K562 (cell line): ENCODE measurements at regions not wholly inside any gene's neighbourhood (a gene's known extent, or its start where the extent isn't known, plus 50 kb on each side); places are given as distances from the start of the nearest gene placed in this dataset.

Experiments used
- ATAC-seq: fragments of 200-7000 bp; cut with Tn5 transposase; 3 replicates; pipeline ENCODE4 v1.9.1; 2020; ENCODE audit warnings: moderate library complexity
- BruUV-seq: library from RNA; stranded (reverse); fragments of 400-500 nt; replicated peaks from 2 replicates; lab custom pipeline; 2021; lab: Mats Ljungman, UMichigan
- CTCF ChIA-PET: fragments of 300-600 bp; formaldehyde crosslinking; extraction: SDS; loops from one replicate; lab custom pipeline; 2021; ENCODE audit warnings: low intra/inter-chr PET ratio; lab: Yijun Ruan, JAX
- POLR2A ChIA-PET: fragments of 300-600, 350-650 bp; sonication (Branson Sonifier 250); formaldehyde crosslinking; extraction: SDS; loops from one replicate; lab custom pipeline; 2021; ENCODE audit warnings: antibody characterized with exemption, inconsistent platforms; lab: Yijun Ruan, JAX
- DNase-seq, 4 experiments: peaks; one replicate each; pipeline versions ENCODE4 v3.0.0 to v3.0.0-alpha.2; 2011 to 2018; ENCODE audit warnings: low spot score in 3 of 4, mixed read lengths in 3 of 4; ENCODE audit errors: extremely low read depth in 1 of 4
- FAIRE-seq: peaks from 2 replicates; lab custom pipeline; 2011; peaks lifted over from hg19 to GRCh38; lab: Jason Lieb, UNC
- H2AFZ ChIP-seq: 2 replicates; pipeline ENCODE4 v1.6.0; 2011; ENCODE audit warnings: low read depth, low read length, control low read depth, inconsistent platforms
- H3K27ac ChIP-seq: fragments of 200-600 bp; 3 replicates; pipeline ENCODE4 v1.8.0; 2011; ENCODE audit warnings: low read depth, mild to moderate bottlenecking, control low read depth, inconsistent platforms, low read length, moderate library complexity, mixed read lengths; ENCODE audit errors: extremely low read depth
- H3K27me3 ChIP-seq, 2 experiments: fragments of 300-600 bp in 1 of 2; 2 replicates in 1 of 2; 3 replicates in 1 of 2; pipeline versions ENCODE4 v1.6.0 to v1.8.0; 2011; ENCODE audit warnings: inconsistent platforms in 2 of 2, low read length in 2 of 2, mild to moderate bottlenecking in 1 of 2, mixed read lengths in 1 of 2, moderate library complexity in 1 of 2; ENCODE audit not compliant: control insufficient read depth in 2 of 2, insufficient read depth in 2 of 2
- H3K36me3 ChIP-seq: fragments of 300-600 bp; 3 replicates; pipeline ENCODE4 v1.8.0; 2011; ENCODE audit warnings: mild to moderate bottlenecking, low read length, inconsistent platforms; ENCODE audit not compliant: control insufficient read depth, insufficient read depth
- H3K4me1 ChIP-seq, 2 experiments: fragments of 200-600 bp in 1 of 2; replicated peaks in 1 of 2; 2 replicates in 1 of 2; 3 replicates in 1 of 2; pipeline versions ENCODE4 v1.5.1 to v1.8.0; 2011; ENCODE audit warnings: inconsistent platforms in 2 of 2, low read length in 2 of 2, mild to moderate bottlenecking in 1 of 2, mixed read lengths in 1 of 2, moderate library complexity in 1 of 2; ENCODE audit not compliant: control insufficient read depth in 2 of 2, insufficient read depth in 2 of 2
- H3K4me2 ChIP-seq: 2 replicates; pipeline ENCODE4 v1.6.1; 2011; ENCODE audit warnings: low read length, control low read depth, inconsistent platforms, mixed read lengths; ENCODE audit not compliant: insufficient read depth
- H3K4me3 ChIP-seq: fragments of 200-600 bp; sonication (generic), shearing (Covaris generic); 2 replicates; pipeline ENCODE4 v1.5.1; 2016; ENCODE audit warnings: control low read depth, inconsistent platforms
- H3K79me2 ChIP-seq: fragments of 200-600 bp; 3 replicates; pipeline ENCODE4 v1.8.0; 2011; ENCODE audit warnings: low read length, inconsistent platforms; ENCODE audit not compliant: control insufficient read depth, insufficient read depth
- H3K9ac ChIP-seq, 2 experiments: 2 replicates each; pipeline versions ENCODE4 v1.6.0 to v1.6.1; 2011; ENCODE audit warnings: low read depth in 2 of 2, low read length in 2 of 2, control low read depth in 1 of 2, inconsistent platforms in 1 of 2, mild to moderate bottlenecking in 1 of 2, mixed read lengths in 1 of 2; ENCODE audit not compliant: insufficient read depth in 1 of 2
- H3K9me1 ChIP-seq: one replicate; pipeline ENCODE4 v1.6.0; 2011; ENCODE audit warnings: inconsistent platforms, mild to moderate bottlenecking, low read length, moderate library complexity; ENCODE audit not compliant: control insufficient read depth, insufficient read depth
- H3K9me3 ChIP-seq: replicated peaks from 2 replicates; pipeline ENCODE4 v1.5.1; 2011; ENCODE audit warnings: low read depth, low read length, inconsistent platforms; ENCODE audit not compliant: control insufficient read depth, insufficient read depth
- H4K20me1 ChIP-seq: replicated peaks from 2 replicates; pipeline ENCODE4 v1.6.1; 2011; ENCODE audit warnings: low read length, inconsistent platforms, mixed read lengths; ENCODE audit not compliant: control insufficient read depth, insufficient read depth
- ARID3B ChIP-seq: fragments of 250-450 bp; sonication (Bioruptor Pico); IDR thresholded peaks from 2 replicates; pipeline ENCODE4 v1.4.0; 2020; ENCODE audit warnings: borderline replicate concordance
- BRD4 ChIP-seq: fragments of 200-600 bp; sonication (generic); IDR thresholded peaks from 2 replicates; pipeline ENCODE4 v1.6.1; 2017; ENCODE audit warnings: inconsistent platforms
- E2F8 ChIP-seq: fragments of 450-650 bp; IDR thresholded peaks from 2 replicates; pipeline ENCODE4 v1.7.1; 2018; ENCODE audit warnings: mild to moderate bottlenecking, low read depth; ENCODE audit not compliant: partially characterized antibody
- FOXK1 ChIP-seq: sonication (generic); formaldehyde crosslinking; IDR thresholded peaks from 2 replicates; pipeline ENCODE4 v1.8.0; 2022; ENCODE audit warnings: missing genetic modification reagents, mild to moderate bottlenecking, borderline replicate concordance
- MLLT1 ChIP-seq, 2 experiments: fragments of 450-650 bp; IDR thresholded peaks; 2 replicates each; pipeline ENCODE4 v1.6.1; 2016
- MXD1 ChIP-seq: fragments of 250-450 bp; sonication (Bioruptor Pico); IDR thresholded peaks from 2 replicates; pipeline ENCODE4 v1.8.0; 2021; ENCODE audit warnings: borderline replicate concordance, mild to moderate bottlenecking, moderate library complexity; ENCODE audit not compliant: poor library complexity, severe bottlenecking
- POLR3G ChIP-seq: IDR thresholded peaks from 2 replicates; pipeline ENCODE4 v1.6.1; 2011; ENCODE audit not compliant: insufficient read length, insufficient replicate concordance; ENCODE audit errors: extremely low read depth
- RBM17 ChIP-seq: fragments of 200-400 bp; formaldehyde crosslinking; IDR thresholded peaks from 2 replicates; pipeline ENCODE4 v1.6.1; 2017; ENCODE audit warnings: low read depth, mild to moderate bottlenecking, low read length, borderline replicate concordance
- SPI1 ChIP-seq: IDR thresholded peaks from 2 replicates; pipeline ENCODE4 v1.6.1; 2011; ENCODE audit warnings: low read depth, low read length, control low read depth, borderline replicate concordance
- STAT5B ChIP-seq: fragments of 250-450 bp; sonication (Bioruptor Pico); IDR thresholded peaks from 2 replicates; pipeline ENCODE4 v1.8.0; 2021; ENCODE audit warnings: mild to moderate bottlenecking, inconsistent platforms
- ZNF274 ChIP-seq: IDR thresholded peaks from 2 replicates; pipeline ENCODE4 v1.6.1; 2011; ENCODE audit warnings: low read depth, mild to moderate bottlenecking, low read length, moderate library complexity, borderline replicate concordance
- ZNF316 ChIP-seq: fragments of 450-650 bp; IDR thresholded peaks from 2 replicates; pipeline ENCODE4 v1.6.1; 2016
- ZNF717 ChIP-seq: fragments of 250-450 bp; sonication (Bioruptor Pico); IDR thresholded peaks from 2 replicates; pipeline ENCODE4 v1.5.0; 2021
- WGBS: fragments of 100-300 bp; shearing (Covaris generic); methylation state at CpG from one replicate; pipeline ENCODE4 v1.1.6; 2016; ENCODE audit warnings: low coverage, mixed read lengths; ENCODE audit not compliant: insufficient coverage; ENCODE audit errors: missing lambda C conversion rate; 5-methylcytosine and 5-hydroxymethylcytosine counted together
- in situ Hi-C: fragments of 300-500 bp; cut with MboI; formaldehyde crosslinking; loops from 4 replicates; pipeline ENCODE4 v1.15.0; 2018; ENCODE audit warnings: inconsistent platforms, mixed read lengths
- intact Hi-C: fragments of 100-400 bp; cut with micrococcal nuclease; formaldehyde crosslinking; loops from 2 replicates; pipeline ENCODE4 v1.14.2; 2022
- TF ChIP-seq, protein P1 (sequence below): sonication (generic); formaldehyde crosslinking; IDR thresholded peaks from 2 replicates; pipeline ENCODE4 v1.4.0; 2020; ENCODE audit warnings: mild to moderate bottlenecking, missing genetic modification reagents

- no peak overlapping the region for H3K27ac ChIP-seq
- TF ChIP-seq MLLT1 (IDR thresholded peaks at IDR 0.05) (no peak), SPI1 (no peak), BRD4 (no peak), FOXK1 (no peak), POLR3G (no peak), ARID3B (CRISPR knock-in tag) (no peak), STAT5B (CRISPR knock-in tag) (no peak), ZNF316 (no peak), E2F8 (no peak), ZNF274 (no peak), MXD1 (no peak), ZNF717 (CRISPR knock-in tag) (no peak), RBM17 (no peak)
- TF ChIP-seq, protein P1, sequence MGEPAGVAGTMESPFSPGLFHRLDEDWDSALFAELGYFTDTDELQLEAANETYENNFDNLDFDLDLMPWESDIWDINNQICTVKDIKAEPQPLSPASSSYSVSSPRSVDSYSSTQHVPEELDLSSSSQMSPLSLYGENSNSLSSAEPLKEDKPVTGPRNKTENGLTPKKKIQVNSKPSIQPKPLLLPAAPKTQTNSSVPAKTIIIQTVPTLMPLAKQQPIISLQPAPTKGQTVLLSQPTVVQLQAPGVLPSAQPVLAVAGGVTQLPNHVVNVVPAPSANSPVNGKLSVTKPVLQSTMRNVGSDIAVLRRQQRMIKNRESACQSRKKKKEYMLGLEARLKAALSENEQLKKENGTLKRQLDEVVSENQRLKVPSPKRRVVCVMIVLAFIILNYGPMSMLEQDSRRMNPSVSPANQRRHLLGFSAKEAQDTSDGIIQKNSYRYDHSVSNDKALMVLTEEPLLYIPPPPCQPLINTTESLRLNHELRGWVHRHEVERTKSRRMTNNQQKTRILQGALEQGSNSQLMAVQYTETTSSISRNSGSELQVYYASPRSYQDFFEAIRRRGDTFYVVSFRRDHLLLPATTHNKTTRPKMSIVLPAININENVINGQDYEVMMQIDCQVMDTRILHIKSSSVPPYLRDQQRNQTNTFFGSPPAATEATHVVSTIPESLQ (CRISPR knock-in tag), result no peak
- no peaks in the 10 kb centered on the region for H3K36me3 ChIP-seq
- H3K9me3 ChIP-seq, result no peaks in the 10 kb centered on the region
- ChIA-PET CTCF (no interaction called here), POLR2A (no interaction called here)
- ATAC-seq (no peak), FAIRE-seq (no peak), DNase-seq (no peak)
- no peaks in the 10 kb centered on the region for H3K9me1 ChIP-seq
- H3K27me3 ChIP-seq, result no peaks in the 10 kb centered on the region
- no peaks in the 10 kb centered on the region for H3K4me1 ChIP-seq
- H3K4me3 ChIP-seq, result no peak overlapping the region
- in situ Hi-C loops (no loop called here), intact Hi-C loops (no loop called here)
- 0% methylated on average over 5 of the region's 5 CpGs for WGBS
- no peaks in the 10 kb centered on the region for H4K20me1 ChIP-seq
- no peak overlapping the region for H3K4me2 ChIP-seq
- no peak overlapping the region for H3K9ac ChIP-seq
- BruUV-seq, result no TSS peak
- H2AFZ ChIP-seq, result no peak overlapping the region
- no peaks in the 10 kb centered on the region for H3K79me2 ChIP-seq
Observed at GRCh38 chr5:68046445-68046844, 169.1 kb upstream of the PIK3R1 start.
